NCI-H345 (cell line): ENCODE measurements at regions not wholly inside any gene's neighbourhood (a gene's known extent, or its start where the extent isn't known, plus 50 kb on each side); places are given as distances from the start of the nearest gene placed in this dataset.

ENCODE experiments used
- DNase-seq: peaks from one replicate; lab custom pipeline; 2025; lab: John Stamatoyannopoulos, UW

GRCh38 chr17:15039366-15039765 is 225.8 kb downstream of the PMP22 start:
- DNase-seq, result no peak

- DNase-seq, result no peak
Measured at GRCh38 chr17:15038656-15039055, 226.5 kb downstream of the PMP22 start.

- no peak for DNase-seq
Measured at GRCh38 chr17:15036238-15036637, 228.9 kb downstream of the PMP22 start.

- DNase-seq, result no peak
Measured at GRCh38 chr17:15031975-15032374, 233.2 kb downstream of the PMP22 start.

GRCh38 chr17:15029469-15029868 is 235.7 kb downstream of the PMP22 start:
- DNase-seq, result no peak

DNA sequence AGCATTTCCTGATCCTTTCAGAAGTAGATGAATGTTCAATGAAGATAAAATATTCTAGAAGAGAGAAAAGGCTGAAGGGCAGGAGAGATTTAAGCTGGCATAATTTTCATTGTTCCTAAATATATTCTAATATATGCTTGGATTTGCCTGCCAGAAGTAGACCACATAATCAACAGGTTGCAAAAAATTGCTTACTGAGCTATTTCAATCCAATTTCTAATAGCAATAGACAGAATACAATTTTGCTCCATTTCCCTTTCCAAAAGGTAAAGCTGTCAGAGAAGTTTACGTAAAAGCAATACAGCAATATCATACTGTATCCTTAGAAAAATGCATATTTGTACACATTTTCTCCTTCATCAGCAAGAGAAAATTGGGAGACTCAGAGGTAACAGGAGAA is 237.3 kb downstream of the PMP22 start:
- no peak for DNase-seq

GRCh38 chr17:15026088-15026487 is 239.0 kb downstream of the PMP22 start:
- no peak for DNase-seq

GRCh38 chr17:15023589-15024336 is 241.4 kb downstream of the PMP22 start:
- no peak for DNase-seq

DNA sequence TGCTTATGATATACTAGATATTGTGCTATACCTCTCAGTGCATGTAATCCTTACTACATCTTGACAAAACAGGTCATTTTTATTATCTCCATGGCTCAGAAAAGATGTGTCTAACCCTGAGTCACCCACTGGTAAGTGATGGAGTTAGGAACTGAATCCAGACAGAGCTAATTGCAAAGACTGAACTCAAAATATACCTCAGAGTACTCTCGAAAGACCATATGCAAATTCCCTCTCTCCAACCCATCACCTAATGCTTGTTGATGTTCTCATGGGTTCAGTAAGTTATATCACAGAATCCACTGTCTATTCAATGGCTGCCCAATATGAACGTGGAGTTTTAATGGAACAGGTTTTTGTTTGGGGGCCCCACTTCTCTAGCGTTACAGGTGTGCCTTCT is 246.0 kb downstream of the PMP22 start:
- DNase-seq, result no peak

- DNase-seq, result no peak
Measured at GRCh38 chr17:15012351-15012980, 252.7 kb downstream of the PMP22 start.

- no peak for DNase-seq
Measured at GRCh38 chr17:15009087-15009486, 256.0 kb downstream of the PMP22 start.

GRCh38 chr17:15007147-15007553 is 258.0 kb downstream of the PMP22 start:
- DNase-seq, result no peak

DNA sequence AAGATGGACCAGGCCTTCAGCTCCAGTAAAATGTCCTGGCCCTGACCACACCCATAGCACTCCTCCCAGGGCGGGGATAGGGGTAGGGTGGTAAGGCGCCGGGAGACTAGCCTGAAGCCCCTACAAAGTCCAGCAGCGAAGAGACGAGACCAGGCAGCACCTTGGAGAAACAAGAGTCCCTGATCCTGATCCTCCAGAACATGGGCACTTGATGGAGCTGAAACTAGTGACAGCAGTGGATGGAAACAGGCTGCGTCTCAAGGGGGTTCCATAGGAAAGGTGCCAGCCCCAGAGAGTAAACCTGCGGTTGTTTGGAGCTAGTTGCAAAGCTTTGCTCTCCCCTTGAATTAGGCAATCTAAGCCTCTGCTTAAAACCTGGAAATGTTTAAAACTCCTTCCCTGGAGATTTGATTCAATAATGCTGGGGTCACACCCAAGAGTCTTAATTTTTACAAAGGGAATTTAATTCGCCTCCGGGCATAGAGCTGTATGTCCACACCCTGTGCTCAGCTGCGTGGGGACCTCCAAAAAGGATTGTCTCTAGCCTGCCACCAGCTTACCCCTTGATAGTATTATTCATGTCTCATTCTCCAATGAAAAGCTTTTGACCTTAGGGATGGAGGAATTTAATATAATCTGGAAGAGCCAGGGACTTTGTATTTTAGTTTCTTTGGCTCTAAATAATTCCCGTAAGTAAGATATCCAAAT is 258.6 kb downstream of the PMP22 start:
- no peak for DNase-seq

DNA sequence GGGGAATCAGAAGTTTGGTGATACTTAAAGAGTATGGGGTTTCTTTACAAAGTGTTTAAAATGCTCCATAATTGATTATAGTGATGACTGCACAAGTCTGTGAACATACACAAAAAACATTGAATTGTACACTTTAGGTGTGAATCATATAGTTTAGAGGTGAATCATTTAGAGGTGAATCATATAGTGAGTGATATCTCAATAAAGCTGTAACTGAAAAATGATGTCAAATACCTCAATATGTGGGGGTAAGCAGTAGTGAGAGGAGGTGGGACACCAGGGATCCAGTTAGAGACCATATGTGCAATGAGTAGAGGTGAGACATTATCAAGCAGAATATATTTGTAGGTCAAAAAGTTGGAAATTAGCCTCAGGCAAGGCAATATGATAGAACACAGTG is 264.5 kb downstream of the PMP22 start:
- DNase-seq, result no peak

DNA sequence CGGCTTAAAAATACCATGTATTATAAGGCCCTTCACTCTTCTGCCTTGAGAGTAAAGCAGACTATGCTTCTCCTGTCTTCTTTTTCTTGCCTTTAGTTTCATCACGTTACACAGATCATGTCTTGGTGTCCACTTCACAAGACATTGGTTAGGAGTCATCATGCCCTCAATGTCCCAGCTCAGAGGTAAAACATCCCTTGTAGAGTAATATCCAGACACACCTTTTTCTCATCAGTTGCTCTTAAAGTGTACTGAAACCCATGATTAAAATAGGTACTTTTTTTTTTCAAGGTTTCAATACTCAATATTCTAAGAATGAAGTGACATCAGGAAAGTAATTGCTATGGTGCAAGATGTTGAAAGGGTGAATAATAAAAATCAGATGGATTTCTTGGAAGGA is 267.8 kb downstream of the PMP22 start:
- DNase-seq, result no peak

GRCh38 chr17:14986127-14986526 is 279.0 kb downstream of the PMP22 start:
- DNase-seq, result no peak

DNA sequence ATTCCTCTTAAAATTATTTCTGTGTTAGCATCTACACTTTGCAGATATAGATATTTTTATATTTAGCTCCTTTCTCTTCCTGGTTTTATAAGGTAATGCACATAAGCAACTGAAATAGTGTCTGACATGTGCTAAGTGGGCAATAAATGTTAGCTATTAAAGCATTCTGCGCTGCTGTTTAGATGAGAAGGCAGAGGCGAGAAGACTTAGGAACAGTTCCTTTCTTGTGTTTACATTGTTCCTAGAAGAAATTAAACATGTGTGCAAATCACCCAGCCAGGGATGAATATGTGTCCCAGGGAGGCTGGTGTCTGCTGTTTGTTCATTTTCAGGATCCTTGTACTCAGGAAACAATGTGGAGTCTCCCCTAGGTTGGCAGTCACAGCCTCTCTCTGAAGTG is 292.3 kb downstream of the PMP22 start:
- no peak for DNase-seq

DNA sequence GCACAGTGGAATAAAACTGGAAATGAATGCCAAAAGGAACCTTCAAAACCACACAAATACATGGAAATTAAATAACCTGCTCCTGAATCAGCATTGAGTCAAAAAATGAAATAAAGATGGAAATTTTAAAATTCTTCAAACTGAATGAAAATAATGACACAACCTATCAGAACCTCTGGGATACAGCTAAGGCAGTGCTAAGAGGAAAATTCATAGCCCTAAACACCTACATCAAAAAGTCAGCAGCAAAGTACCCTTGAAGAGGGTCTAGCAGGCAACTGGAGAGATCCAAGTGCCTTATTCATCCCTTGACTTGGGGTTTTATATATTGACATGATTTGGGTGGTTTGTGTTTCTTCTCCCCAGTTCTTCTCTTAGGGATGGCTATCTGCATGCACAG is 294.1 kb downstream of the PMP22 start:
- DNase-seq, result no peak

DNA sequence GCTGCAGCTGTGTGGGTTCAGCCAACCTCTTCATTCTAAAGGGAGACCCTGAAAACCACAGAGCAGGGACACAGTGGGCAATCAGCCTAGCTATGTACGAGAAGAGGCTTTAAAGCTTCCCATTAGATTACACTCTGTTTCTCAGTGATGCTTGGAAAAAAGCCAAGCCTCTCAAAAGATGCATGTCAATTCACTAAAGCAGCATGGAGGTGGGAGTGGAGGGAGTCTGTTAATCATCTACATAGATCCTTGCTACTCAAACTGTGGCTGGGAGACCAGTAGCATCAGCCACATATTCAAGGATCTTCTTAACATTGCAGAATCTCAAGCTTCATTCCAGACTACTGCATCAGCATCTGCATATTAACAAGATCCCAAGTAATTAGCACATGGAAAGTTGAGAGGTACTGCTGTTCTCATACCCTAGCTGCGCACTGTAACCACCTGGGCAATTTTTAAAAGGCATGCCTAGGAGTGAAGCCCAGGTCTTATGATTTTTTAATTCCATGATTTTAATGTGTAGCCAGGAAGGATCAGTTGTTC is 305.9 kb downstream of the PMP22 start:
- DNase-seq, result no peak

DNA sequence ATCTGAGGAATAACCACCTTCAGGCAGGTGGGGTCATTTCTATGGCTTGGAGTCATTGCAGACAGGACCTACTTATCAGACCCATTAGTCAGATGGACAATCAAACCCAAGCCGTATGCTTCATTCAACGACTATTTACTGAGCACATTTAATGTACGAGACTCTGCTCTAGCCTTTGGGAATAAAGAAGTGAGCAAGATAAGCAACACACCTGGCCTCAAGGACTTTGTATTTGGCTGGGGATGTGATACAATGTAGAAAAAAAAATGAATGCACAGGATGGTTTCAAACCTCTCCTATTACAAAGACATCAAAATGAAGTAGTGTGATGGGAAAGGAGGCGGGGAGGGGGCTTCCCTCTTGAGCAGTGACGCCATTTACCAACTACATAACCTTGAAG is 311.7 kb downstream of the PMP22 start:
- no peak for DNase-seq

DNA sequence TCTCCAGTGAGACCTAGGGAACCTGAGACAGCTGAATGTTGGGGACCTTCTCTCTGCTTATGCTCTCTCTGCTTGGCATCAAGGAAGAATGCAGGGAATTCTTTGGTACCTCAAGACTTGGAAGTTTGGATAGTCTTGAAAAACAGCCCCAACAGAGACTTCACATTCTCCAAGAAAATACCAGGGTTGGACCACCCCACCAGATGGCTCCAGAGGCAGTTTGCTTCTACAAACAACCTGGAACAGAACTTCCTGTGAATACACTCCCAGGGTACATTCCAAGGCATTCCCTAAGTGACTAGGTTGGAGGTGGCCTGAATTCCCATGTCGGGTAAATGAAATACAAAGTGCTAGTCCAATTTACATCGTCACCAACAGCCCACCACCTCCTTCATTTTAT is 314.4 kb downstream of the PMP22 start:
- DNase-seq, result no peak

DNA sequence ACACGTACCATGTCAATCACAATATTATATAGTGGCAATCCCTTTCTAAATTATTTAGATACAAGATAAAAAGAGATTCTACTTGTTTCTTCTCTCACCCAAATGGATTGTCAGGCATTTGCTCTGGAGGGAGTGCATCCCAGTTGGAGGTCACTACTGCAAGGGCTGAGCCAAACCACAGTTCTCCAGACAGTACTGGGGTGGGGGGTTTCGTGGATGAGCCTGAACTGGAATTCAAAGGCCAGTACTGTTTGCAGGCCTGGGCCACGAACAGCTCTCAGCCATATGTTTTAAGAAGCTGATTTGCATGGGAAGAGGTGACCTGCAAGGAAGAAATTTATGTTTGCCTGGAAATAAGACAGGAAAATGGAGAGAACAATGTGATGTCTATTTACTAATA is 314.9 kb downstream of the PMP22 start:
- DNase-seq, result no peak

DNA sequence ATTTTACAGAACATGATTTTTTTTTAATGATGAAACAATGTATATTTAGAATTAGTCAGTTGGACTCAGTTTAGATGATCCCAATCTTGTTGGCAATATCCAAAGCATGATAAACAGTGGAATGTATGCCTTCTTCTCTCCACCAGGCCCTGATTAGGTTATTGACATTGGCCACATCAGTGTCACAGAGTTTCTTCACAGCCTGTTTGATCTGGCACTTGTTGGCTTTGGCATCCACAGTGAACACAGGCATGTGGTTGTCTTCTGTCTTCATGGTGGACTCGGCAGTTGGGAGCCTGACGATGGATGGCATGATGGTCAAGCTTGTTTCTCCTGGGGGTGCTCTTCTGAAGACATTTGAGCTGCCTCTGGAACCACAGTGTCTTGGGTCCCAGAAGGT is 317.5 kb downstream of the PMP22 start:
- DNase-seq, result no peak
